IMR-90 (cell line): ENCODE measurements at regions not wholly inside any gene's neighbourhood (a gene's known extent, or its start where the extent isn't known, plus 50 kb on each side); places are given as distances from the start of the nearest gene placed in this dataset.

Experiments
- ATAC-seq: fragments of 200-7000 bp; cut with Tn5 transposase; 2 replicates; pipeline ENCODE4 v1.9.1; 2020; ENCODE audit warnings: low read depth, mild to moderate bottlenecking, moderate library complexity
- BruUV-seq: library from RNA; stranded (reverse); fragments of 400-500 nt; replicated peaks from 2 replicates; lab custom pipeline; 2021; lab: Mats Ljungman, UMichigan
- CTCF ChIA-PET: fragments of 300-600 bp; formaldehyde crosslinking; extraction: SDS; loops from one replicate; lab custom pipeline; 2021; ENCODE audit warnings: antibody characterized with exemption; lab: Yijun Ruan, JAX
- POLR2A ChIA-PET: fragments of 300-600 bp; sonication (Branson Sonifier 250); formaldehyde crosslinking; loops from one replicate; lab custom pipeline; 2022; ENCODE audit warnings: antibody characterized with exemption; ENCODE audit not compliant: unreplicated experiment; lab: Charles Lee
- DNase-seq: peaks from one replicate; pipeline ENCODE4 v3.0.0; 2013
- H2AFZ ChIP-seq: replicated peaks from 2 replicates; pipeline ENCODE3; 2013; ENCODE audit warnings: low read length, mild to moderate bottlenecking; ENCODE audit not compliant: poor library complexity
- H2AK5ac ChIP-seq: 2 replicates; pipeline ENCODE4 v1.6.1; 2013; ENCODE audit warnings: low read depth, low read length, inconsistent platforms
- H2AK9ac ChIP-seq: replicated peaks from 2 replicates; pipeline ENCODE3; 2013; ENCODE audit warnings: mild to moderate bottlenecking, low read depth, low read length, moderate library complexity; ENCODE audit not compliant: poor library complexity
- H2BK120ac ChIP-seq: 2 replicates; pipeline ENCODE4 v1.6.1; 2013; ENCODE audit warnings: low read depth, low read length, inconsistent platforms
- H2BK15ac ChIP-seq: 3 replicates; pipeline ENCODE4 v1.6.1; 2013; ENCODE audit warnings: low read depth, low read length, inconsistent platforms
- H2BK20ac ChIP-seq: 2 replicates; pipeline ENCODE4 v1.6.1; 2013; ENCODE audit warnings: low read depth, mild to moderate bottlenecking, inconsistent platforms, low read length, moderate library complexity
- H2BK5ac ChIP-seq: 2 replicates; pipeline ENCODE4 v1.6.1; 2013; ENCODE audit warnings: mild to moderate bottlenecking, low read depth, low read length, inconsistent platforms; ENCODE audit not compliant: poor library complexity, severe bottlenecking
- H3K14ac ChIP-seq: replicated peaks from 2 replicates; pipeline ENCODE4 v1.6.1; 2013; ENCODE audit warnings: low read depth, low read length, inconsistent platforms
- H3K18ac ChIP-seq: 2 replicates; pipeline ENCODE4 v1.6.1; 2013; ENCODE audit warnings: low read depth, low read length, control low read depth
- H3K23ac ChIP-seq: 2 replicates; pipeline ENCODE4 v1.6.1; 2013; ENCODE audit warnings: low read depth, low read length, inconsistent platforms
- H3K27ac ChIP-seq: 2 replicates; pipeline ENCODE4 v1.5.1; 2013; ENCODE audit warnings: mild to moderate bottlenecking, control low read depth, low read length; ENCODE audit not compliant: insufficient read depth
- H3K27me3 ChIP-seq: 2 replicates; pipeline ENCODE4 v1.6.1; 2013; ENCODE audit warnings: low read length; ENCODE audit not compliant: control insufficient read depth, insufficient read depth
- H3K36me3 ChIP-seq: 2 replicates; pipeline ENCODE4 v1.6.1; 2013; ENCODE audit warnings: low read length, mixed read lengths; ENCODE audit not compliant: control insufficient read depth, insufficient read depth
- H3K4ac ChIP-seq: 2 replicates; pipeline ENCODE4 v1.6.1; 2013; ENCODE audit warnings: low read depth, low read length, inconsistent platforms
- H3K4me1 ChIP-seq: 2 replicates; pipeline ENCODE4 v1.6.1; 2013; ENCODE audit warnings: low read length, mixed read lengths; ENCODE audit not compliant: control insufficient read depth, insufficient read depth
- H3K4me2 ChIP-seq: 2 replicates; pipeline ENCODE4 v1.6.1; 2013; ENCODE audit warnings: low read depth, mild to moderate bottlenecking, control low read depth, low read length, moderate library complexity
- H3K4me3 ChIP-seq: 2 replicates; pipeline ENCODE4 v1.5.1; 2013; ENCODE audit warnings: low read depth, mild to moderate bottlenecking, control low read depth, low read length, moderate library complexity; ENCODE audit not compliant: insufficient read depth
- H3K56ac ChIP-seq: 2 replicates; pipeline ENCODE4 v1.6.1; 2013; ENCODE audit warnings: low read length, inconsistent platforms; ENCODE audit not compliant: insufficient read depth; ENCODE audit errors: extremely low read depth
- H3K79me1 ChIP-seq, 2 experiments: 2 replicates each; pipeline ENCODE4 v1.6.1; 2013; ENCODE audit warnings: low read length in 2 of 2, inconsistent platforms in 1 of 2, low read depth in 1 of 2
- H3K9ac ChIP-seq: 2 replicates; pipeline ENCODE4 v1.6.1; 2013; ENCODE audit warnings: low read depth, low read length, control low read depth
- H3K9me1 ChIP-seq: 2 replicates; pipeline ENCODE4 v1.6.1; 2013; ENCODE audit warnings: low read length, inconsistent platforms; ENCODE audit not compliant: insufficient read depth
- H3K9me3 ChIP-seq: 2 replicates; pipeline ENCODE4 v1.6.1; 2013; ENCODE audit warnings: low read length; ENCODE audit not compliant: control insufficient read depth, insufficient read depth
- H4K20me1 ChIP-seq: 2 replicates; pipeline ENCODE4 v1.6.1; 2013; ENCODE audit warnings: low read length, inconsistent platforms; ENCODE audit not compliant: insufficient read depth
- H4K5ac ChIP-seq: 2 replicates; pipeline ENCODE4 v1.6.1; 2013; ENCODE audit warnings: mild to moderate bottlenecking, low read depth, low read length, control low read depth
- H4K8ac ChIP-seq, 2 experiments: 2 replicates each; pipeline ENCODE4 v1.6.1; 2013; ENCODE audit warnings: low read depth in 2 of 2, low read length in 2 of 2, control low read depth in 1 of 2, inconsistent platforms in 1 of 2
- H4K91ac ChIP-seq: 2 replicates; pipeline ENCODE4 v1.6.1; 2013; ENCODE audit warnings: low read depth, low read length, inconsistent platforms; ENCODE audit not compliant: insufficient read depth
- BHLHE40 ChIP-seq: fragments of 150-350 bp; IDR thresholded peaks from 2 replicates; pipeline ENCODE4 v1.6.1; 2016; ENCODE audit warnings: mild to moderate bottlenecking, low read depth, low read length
- CEBPB ChIP-seq: IDR thresholded peaks from 2 replicates; pipeline ENCODE4 v1.6.1; 2012; ENCODE audit warnings: low read depth, low read length, improper control_type of control experiment
- FOS ChIP-seq: fragments of 150-350 bp; IDR thresholded peaks from 2 replicates; pipeline ENCODE4 v1.6.1; 2016; ENCODE audit warnings: low read depth, low read length
- MAZ ChIP-seq: IDR thresholded peaks from 2 replicates; pipeline ENCODE4 v1.6.1; 2012; ENCODE audit warnings: low read depth, mild to moderate bottlenecking, low read length, improper control_type of control experiment, moderate library complexity, borderline replicate concordance
- MXI1 ChIP-seq: IDR thresholded peaks from 2 replicates; pipeline ENCODE4 v1.6.1; 2012; ENCODE audit warnings: low read depth, mild to moderate bottlenecking, low read length, moderate library complexity, borderline replicate concordance
- NFE2L2 ChIP-seq: fragments of 150-350 bp; IDR thresholded peaks from 2 replicates; pipeline ENCODE4 v1.6.1; 2016; ENCODE audit warnings: low read depth, mild to moderate bottlenecking, low read length
- RAD21 ChIP-seq: IDR thresholded peaks from 2 replicates; pipeline ENCODE4 v1.6.1; 2012; ENCODE audit warnings: low read length, improper control_type of control experiment
- RCOR1 ChIP-seq: IDR thresholded peaks from 2 replicates; pipeline ENCODE4 v1.6.1; 2012; ENCODE audit warnings: mild to moderate bottlenecking, low read length, improper control_type of control experiment; ENCODE audit not compliant: insufficient replicate concordance
- RFX5 ChIP-seq: IDR thresholded peaks from 2 replicates; pipeline ENCODE4 v1.8.0; 2012; ENCODE audit warnings: low read depth, mild to moderate bottlenecking, low read length, moderate library complexity
- dilution Hi-C: fragments of 300-500 bp; cut with HindIII; formaldehyde crosslinking; loops from one replicate; pipeline ENCODE4 v1.14.3; 2018; ENCODE audit warnings: low sequenced_read_pairs; ENCODE audit not compliant: unreplicated experiment
- in situ Hi-C: fragments of 300-500 bp; cut with MboI; formaldehyde crosslinking; loops from 3 replicates; pipeline ENCODE4 v1.14.3; 2019; ENCODE audit warnings: low sequenced_read_pairs, inconsistent platforms, mixed read lengths
- intact Hi-C: fragments of 100-400 bp; cut with micrococcal nuclease; formaldehyde crosslinking; loops from 2 replicates; pipeline ENCODE4 v1.10.0; 2022
- TF ChIP-seq, protein P1 (sequence below): fragments of 150-350 bp; IDR thresholded peaks from 2 replicates; pipeline ENCODE4 v1.6.1; 2016; ENCODE audit warnings: low read depth, mild to moderate bottlenecking, low read length, moderate library complexity, borderline replicate concordance
- TF ChIP-seq, protein P2 (sequence below): fragments of 150-350 bp; IDR thresholded peaks from 2 replicates; pipeline ENCODE4 v1.6.1; 2017; ENCODE audit warnings: mild to moderate bottlenecking, antibody characterized with exemption, low read length, low read depth

DNA sequence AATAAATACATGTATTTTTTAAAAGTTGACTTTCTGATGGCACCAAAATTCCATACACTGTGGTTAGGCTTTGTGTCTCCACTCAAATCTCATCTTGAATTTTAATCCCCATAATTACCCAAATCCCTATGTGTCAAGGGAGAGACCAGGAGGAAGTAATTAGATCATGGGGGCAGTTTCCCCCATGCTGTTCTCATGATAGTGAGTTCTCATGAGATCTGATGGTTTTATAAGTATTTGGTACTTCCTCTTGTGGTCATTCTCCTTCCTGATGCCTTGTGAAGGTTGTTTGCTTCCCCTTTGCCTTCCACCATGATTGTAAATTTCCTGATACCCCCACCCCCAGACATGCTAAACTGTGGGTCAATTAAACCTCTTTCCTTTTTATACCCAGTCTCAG lies 1218.4 kb upstream of the PRMT6 start:
- Histone ChIP-seq H4K8ac (no peak overlapping the region), H3K9me3 (peaks cover 6% of the 10 kb centered on the region; the same call in 1 of the 2 replicates), H3K9me1 (no peaks in the 10 kb centered on the region), H3K79me1 (no peaks in the 10 kb centered on the region), H3K23ac (no peak overlapping the region), H2BK15ac (no peak overlapping the region), H4K20me1 (no peaks in the 10 kb centered on the region), H3K36me3 (no peaks in the 10 kb centered on the region), H3K27ac (no peak overlapping the region), H4K5ac (no peak overlapping the region), H3K4me2 (no peak overlapping the region), H4K91ac (no peak overlapping the region), H3K4me1 (no peaks in the 10 kb centered on the region), H2BK5ac (no peak overlapping the region), H2AFZ (no peak overlapping the region), H2BK20ac (no peak overlapping the region), H2AK9ac (no peak overlapping the region), H3K9ac (no peak overlapping the region), H3K4ac (no peak overlapping the region), H3K14ac (no peak overlapping the region), H3K18ac (no peak overlapping the region), H3K27me3 (no peaks in the 10 kb centered on the region), H2BK120ac (no peak overlapping the region), H3K4me3 (no peak overlapping the region), H3K56ac (no peak overlapping the region), H2AK5ac (no peak overlapping the region)
- DNase-seq (no peak), ATAC-seq (no peak)
- dilution Hi-C loops, result no loop called here
- intact Hi-C loops, result no loop called here
- no TSS peak for BruUV-seq
- CTCF ChIA-PET, result no interaction called here
- POLR2A ChIA-PET, result no interaction called here
- TF ChIP-seq, protein P1, sequence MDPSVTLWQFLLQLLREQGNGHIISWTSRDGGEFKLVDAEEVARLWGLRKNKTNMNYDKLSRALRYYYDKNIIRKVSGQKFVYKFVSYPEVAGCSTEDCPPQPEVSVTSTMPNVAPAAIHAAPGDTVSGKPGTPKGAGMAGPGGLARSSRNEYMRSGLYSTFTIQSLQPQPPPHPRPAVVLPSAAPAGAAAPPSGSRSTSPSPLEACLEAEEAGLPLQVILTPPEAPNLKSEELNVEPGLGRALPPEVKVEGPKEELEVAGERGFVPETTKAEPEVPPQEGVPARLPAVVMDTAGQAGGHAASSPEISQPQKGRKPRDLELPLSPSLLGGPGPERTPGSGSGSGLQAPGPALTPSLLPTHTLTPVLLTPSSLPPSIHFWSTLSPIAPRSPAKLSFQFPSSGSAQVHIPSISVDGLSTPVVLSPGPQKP, result no peak
- TF ChIP-seq RCOR1, result no peak
- no peak for TF ChIP-seq NFE2L2
- no peak for TF ChIP-seq RAD21
- TF ChIP-seq MAZ, result no peak
- no peak for TF ChIP-seq MXI1
- TF ChIP-seq, protein P2, sequence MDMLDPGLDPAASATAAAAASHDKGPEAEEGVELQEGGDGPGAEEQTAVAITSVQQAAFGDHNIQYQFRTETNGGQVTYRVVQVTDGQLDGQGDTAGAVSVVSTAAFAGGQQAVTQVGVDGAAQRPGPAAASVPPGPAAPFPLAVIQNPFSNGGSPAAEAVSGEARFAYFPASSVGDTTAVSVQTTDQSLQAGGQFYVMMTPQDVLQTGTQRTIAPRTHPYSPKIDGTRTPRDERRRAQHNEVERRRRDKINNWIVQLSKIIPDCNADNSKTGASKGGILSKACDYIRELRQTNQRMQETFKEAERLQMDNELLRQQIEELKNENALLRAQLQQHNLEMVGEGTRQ, result no peak
- TF ChIP-seq BHLHE40, result no peak
- TF ChIP-seq FOS, result no peak
- TF ChIP-seq RFX5, result no peak
- TF ChIP-seq CEBPB, result no peak
- in situ Hi-C loops, result no loop called here
